ENCODE measurements at regions not wholly inside any gene's neighbourhood (a gene's known extent, or its start where the extent isn't known, plus 50 kb on each side); places are given as distances from the start of the nearest gene placed in this dataset.

DNA sequence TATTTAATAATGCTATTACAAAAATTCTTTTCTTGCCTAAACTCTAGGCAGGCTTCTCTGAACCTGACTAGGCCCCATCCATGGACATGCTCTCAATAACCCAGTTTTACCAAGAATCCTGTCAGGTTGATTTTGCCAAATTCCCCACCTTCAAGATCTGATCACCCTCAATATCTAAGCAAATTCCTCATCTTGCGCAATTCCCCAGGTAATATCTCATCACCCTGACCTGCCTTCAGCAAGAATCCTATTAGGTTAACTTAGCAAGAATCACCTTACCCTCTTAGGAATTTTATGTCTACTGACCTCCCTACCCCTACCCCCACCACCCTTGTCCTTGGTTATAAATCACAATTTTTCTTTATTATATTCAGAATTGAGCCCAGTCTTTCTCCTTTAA, 579.1 kb downstream of the C4orf33 start:
- TF ChIP-seq EZH2 (IDR thresholded peaks at IDR 0.05) (no peak), POLR2AphosphoS5 (IDR thresholded peaks at IDR 0.05; ENCODE audit: borderline replicate concordance, low read depth, low read length) (no peak), FOXP2 (optimal IDR thresholded peaks at IDR 0.05; ENCODE audit: control extremely low read depth, extremely low read length, insufficient read depth) (no peak)

All from SK-N-MC (cell line).